Retina (tissue), 1 donor: ENCODE measurements at regions not wholly inside any gene's neighbourhood (a gene's known extent, or its start where the extent isn't known, plus 50 kb on each side); places are given as distances from the start of the nearest gene placed in this dataset.

Experiments used
- DNase-seq: peaks from one replicate; pipeline ENCODE4 v3.0.0-alpha.2; 2016

DNA sequence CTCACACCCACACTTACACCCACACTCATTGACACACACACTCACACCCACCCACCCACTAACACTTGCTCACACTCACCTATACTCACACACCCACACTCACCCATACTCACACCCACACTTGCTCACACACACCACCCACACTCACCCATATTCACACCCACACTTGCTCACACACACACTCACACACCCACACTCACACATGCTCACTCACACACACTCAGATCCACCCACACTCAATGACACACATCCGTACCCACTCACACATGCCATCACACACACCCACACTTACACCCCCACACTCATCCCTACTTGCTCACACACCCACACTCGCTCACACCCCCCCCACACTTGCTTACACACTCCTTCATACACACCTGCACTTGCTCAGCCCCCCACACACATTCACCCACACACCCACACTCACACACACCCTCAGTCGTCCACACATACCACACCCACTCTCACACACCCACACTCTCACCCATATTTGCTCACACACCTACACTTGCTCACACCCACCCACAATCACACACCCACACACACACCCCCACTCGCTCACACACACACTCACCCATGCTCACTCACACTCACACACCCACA is 321.1 kb upstream of the N4BP1 start:
- no peak for DNase-seq

GRCh38 chr16:48919791-48920190 is 309.8 kb upstream of the N4BP1 start:
- DNase-seq: no peak

DNA sequence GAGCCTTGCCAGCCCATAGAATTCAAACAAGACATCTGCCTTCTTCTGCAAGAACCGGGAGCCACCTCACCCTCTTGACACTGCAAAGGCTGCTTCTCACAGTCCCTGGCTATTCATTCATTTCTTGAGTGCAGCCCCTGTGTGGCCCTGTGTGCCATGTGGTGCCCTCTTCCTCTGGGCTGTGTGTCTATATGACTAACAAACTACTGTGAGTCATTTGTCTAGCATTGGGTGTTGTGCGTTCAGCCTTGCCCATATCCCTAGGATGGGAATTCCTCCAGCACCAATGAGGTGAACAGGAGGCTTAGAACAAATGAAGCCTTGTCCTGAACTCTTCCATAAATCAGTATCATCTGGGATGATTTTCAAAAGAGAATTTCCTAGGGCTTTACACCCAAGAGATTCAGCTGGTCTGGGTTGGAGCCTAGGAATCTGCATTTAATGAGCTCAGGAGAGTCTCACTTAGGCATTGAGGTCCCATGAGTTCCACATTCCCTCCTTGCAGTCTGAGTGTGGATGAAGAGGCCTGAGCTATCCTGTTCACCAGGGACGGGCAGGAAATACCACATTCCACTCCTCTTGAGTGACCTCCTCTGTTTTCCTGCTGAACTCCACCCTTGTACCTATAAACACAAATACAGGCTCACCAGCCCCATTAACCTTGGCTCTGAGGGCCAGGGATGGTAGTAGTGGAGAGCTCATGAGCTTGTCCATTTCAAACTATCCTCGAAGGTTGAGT is 308.7 kb upstream of the N4BP1 start:
- DNase-seq: no peak

- DNase-seq: no peak
Observed at GRCh38 chr16:48916566-48916965, 306.6 kb upstream of the N4BP1 start.

DNA sequence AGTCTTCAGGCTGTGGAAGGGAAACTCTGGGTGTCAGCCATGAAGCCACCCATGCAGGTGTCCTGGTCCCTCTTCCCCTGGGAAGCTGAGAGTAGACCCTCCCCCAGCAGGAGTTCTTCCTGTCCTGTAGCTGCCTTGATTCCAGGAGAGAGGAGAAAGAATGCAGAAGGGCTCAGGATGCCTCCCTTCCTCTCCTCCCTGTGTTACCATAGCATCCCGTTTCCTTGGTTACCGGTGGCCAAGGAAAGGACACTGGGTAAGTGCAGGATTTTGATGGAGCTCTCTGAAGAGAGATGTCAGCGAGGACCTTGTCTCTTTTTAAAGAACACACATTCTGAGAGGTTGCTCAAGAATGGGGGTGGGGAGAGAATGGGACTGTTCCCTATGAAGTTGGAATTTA is 304.1 kb upstream of the N4BP1 start:
- no peak for DNase-seq

DNA sequence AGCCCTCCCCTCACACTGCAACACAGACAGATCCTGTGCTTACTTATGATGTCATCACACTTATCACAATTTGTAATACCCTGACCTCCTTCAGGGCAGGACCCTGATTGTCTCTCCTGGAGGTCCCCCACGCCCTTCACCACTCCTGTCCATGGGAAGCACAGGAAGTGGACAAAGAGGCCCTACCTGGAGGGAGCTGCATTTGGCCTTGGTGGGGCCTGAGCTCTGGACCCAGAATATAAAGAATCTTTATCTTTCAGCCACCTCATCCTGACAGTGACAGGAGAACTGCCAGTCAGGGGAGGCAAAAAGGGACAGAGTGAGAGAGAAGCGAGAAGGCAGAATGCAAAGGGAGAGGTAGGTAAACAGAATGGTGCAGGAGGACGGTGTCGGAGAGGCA is 303.4 kb upstream of the N4BP1 start:
- DNase-seq: no peak

- DNase-seq: no peak
Observed at GRCh38 chr16:48912360-48912759, 302.4 kb upstream of the N4BP1 start.

GRCh38 chr16:48911700-48912099 is 301.7 kb upstream of the N4BP1 start:
- no peak for DNase-seq

DNA sequence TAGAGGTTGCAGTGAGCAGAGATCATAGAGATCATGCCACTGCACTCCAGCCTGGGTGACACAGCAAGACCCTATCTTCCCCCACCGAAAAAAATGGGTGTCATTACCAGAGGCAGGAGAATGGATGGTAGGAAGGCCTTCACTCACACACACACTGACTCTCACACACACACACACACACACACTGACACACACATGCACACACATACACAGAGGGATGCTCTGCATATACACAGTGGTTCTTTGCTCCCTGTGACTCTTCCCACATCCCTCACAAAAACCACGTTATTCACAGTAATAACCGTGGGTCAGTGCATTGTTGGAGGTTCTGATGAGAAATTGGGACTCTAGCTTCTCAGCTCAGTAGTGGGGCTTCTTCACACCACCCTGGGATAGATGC is 300.2 kb upstream of the N4BP1 start:
- no peak for DNase-seq

- no peak for DNase-seq
Observed at GRCh38 chr16:48909231-48909630, 299.3 kb upstream of the N4BP1 start.

DNA sequence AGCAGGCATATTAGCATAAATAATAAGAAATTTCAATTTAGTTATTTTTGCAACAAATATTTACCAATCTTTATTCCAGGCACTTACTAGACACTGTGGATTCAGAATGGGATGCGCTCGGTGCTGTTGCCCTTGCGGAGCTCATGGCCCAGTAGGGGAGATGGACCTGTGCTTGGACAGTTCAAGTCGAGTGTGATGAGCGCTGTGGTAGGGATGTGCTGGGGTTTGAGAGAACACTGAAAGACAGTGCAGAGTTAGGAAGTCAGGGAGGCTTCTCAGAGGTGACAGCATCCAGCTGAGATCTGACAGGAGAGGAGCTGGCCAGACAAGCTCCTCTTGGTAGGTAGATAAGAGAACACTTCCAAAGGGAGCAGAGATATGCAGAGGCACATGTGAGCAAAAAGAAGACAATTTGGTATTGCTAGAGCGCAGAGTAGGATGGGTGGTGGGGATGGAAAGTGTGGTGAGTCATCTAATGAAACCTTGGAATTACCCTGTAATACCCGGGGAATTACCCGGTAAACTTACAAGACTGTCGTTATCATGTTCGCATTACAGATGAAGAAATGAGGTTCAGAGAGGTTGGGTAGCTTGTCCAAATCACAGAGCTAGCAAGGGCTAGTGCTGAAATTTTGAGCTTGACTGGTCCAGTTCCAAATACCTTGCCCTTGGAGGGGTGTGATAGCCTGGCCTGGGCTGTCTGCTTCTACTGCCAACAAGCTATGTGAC is 298.1 kb upstream of the N4BP1 start:
- no peak for DNase-seq

DNA sequence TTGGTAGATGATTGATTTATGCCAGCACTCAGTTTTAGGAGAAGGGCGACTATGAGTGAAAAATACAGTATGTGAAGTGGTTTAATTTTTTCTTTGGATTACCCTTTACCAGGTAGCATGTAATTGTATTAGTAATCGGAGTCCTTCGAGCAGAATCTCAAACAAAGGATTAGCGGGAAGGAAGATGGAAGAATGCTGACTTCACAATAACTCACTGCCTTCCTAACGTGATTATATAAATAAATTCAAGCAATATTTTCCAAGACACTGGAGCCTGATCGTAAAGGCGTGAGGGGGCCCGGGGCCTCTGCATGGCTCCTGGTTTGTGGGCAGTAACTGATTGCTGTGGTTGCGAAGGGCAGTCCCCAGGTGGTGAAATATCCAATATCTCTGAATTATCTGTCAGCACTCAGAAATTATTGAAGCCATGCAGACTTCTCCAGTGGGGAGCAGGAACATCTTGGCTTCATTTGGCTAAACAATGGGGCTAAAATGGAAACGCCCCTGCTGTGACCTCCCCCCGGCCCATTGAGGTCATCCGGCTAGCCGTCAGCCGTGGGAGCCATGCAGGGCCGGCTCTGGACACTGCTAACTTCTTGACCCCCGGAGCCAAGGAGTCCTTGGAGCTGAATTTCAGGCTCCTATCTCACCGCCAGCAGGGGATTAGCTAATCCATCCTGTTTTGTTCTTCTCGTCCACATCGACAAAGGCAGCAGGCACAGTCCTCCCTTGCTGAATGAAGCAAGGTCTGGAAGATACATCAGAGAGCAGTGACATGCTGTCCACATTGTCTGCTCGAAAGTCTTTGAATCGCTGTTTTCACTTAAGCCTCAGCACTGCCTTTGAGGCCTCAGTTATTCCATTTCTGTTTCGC is 295.9 kb upstream of the N4BP1 start:
- peak; percentile 36 for DNase-seq

- DNase-seq: no peak
Observed at GRCh38 chr16:48904333-48904732, 294.4 kb upstream of the N4BP1 start.

GRCh38 chr16:48903039-48903438 is 293.1 kb upstream of the N4BP1 start:
- no peak for DNase-seq

DNA sequence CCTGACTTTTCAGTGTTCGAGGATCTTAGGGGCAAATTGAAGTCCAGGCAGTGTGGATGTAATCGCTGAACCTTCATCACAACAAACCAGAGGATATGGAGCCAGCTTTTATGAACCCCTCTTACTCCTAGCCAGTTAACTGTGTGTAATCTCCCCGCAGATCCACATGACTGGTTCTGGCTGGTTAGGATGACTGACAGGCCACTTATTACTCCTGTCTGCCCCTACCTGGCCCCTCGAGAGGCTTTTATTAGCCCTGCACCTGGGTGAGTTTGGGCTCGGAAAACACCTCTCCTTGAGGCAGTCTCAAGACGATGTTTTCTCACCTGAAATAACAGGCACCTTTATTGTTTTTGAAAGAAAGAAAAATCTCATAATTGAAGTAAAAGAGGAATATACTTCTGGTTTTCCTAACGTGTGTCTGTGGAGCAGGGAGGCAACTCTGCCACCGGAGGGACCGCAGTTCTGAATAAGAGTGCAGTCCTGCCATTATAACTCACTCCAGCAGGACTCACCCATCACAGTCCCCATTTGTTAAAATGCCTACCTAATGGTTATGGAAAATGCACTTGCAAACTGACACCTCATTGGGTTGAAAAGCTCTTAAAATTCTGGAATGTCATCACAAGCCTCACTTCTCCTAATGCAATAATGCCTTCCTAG is 291.9 kb upstream of the N4BP1 start:
- no peak for DNase-seq

DNA sequence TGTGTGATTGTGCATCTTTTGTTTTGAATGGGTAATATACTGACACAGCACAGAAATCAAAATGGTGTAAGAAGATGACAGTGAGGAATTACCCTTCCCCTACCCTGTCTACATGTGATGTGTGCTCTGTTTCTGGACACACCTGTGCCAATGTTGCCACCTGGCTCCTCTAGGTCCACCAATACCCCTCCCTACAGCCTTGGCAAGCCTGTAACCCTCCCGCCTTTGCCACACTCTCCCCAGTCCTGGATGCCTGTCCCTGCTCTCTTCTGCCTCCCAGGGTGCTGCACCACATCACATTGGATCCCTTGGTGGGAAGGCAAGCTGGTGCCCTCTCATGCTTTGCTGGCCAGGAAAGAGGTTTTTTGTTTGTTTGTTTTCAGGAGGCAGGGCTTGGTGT is 289.5 kb upstream of the N4BP1 start:
- no peak for DNase-seq

DNA sequence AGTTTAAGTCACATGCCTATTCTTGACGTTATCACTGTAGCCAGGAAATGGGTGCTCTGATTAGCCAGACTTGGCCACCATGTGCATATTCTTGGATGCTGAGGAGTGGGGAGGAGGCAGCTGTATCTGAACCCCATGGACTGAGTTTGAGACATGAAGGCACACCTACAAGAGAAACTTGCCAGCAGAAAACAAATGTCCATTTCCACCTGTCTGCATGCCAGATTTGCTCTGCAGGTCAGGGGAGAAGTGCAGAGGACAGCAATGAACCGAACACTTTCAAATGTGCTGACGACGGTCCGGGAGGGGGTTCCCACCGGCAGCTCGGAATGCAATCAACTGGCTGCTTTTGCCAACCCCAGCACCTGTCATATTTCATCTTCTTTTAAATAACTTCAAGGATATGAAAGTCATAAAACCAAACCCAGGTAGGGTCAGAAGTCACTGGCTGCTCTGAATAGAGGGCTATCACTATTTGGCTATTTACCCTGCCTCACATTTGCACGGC is 287.8 kb upstream of the N4BP1 start:
- DNase-seq: no peak

DNA sequence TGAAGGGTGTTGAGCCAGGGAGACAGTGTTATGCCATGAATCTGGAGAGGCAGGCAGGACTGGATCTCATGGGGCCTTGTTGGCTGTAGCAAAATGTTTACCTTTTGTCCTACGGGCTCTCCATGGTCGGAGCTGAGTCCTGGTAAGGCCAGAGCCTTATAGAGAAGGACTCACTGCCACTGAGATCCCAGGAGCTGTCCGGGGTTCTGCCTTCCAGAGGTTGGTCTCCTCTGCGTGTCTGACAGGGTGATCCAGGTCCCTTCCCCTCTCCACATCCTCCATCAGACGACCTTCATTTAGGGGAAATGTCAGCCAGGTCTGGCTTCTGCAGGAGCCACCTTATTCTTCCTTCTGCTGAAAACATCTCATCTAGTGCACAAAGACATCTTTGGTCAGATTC is 285.2 kb upstream of the N4BP1 start:
- DNase-seq: no peak

- DNase-seq: no peak
Observed at GRCh38 chr16:48892893-48893292, 282.9 kb upstream of the N4BP1 start.

- no peak for DNase-seq
Observed at GRCh38 chr16:48887646-48888210, 277.7 kb upstream of the N4BP1 start.

DNA sequence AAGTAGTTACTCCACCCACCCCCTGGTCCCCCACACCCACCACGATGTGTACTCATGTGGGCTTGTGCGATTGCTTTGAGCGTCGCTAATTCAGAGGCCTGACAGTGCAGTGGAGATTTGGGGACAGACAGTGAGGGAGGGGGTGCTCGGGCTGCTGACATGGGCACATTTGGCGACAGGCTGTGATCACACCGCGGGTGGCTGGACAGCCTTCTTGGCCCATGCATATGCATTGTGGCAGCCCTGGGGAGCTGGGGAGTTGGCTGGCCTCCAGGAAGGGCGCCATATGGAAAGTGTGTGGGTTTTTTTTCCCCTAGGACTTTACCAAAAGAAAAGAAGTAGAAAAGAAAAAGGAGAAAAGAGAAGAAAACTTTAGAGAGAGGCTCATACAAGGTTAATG is 275.5 kb upstream of the N4BP1 start:
- no peak for DNase-seq

GRCh38 chr16:48881272-48881671 is 271.3 kb upstream of the N4BP1 start:
- DNase-seq: no peak
